ENCODE measurements at regions not wholly inside any gene's neighbourhood (a gene's known extent, or its start where the extent isn't known, plus 50 kb on each side); places are given as distances from the start of the nearest gene placed in this dataset.

GRCh38 chr7:24051651-24052050 lies 232.3 kb upstream of the NPY start (continued):
- no peak for TF ChIP-seq IRF3 (IDR thresholded peaks at IDR 0.05; ENCODE audit: low read depth, low read length)
- no peak for TF ChIP-seq RXRA (IDR thresholded peaks at IDR 0.05; ENCODE audit: borderline replicate concordance, low read depth)
- TF ChIP-seq FOXM1 (IDR thresholded peaks at IDR 0.05; ENCODE audit: low read depth), result no peak
- no peak for TF ChIP-seq GABPA (IDR thresholded peaks at IDR 0.05; ENCODE audit: low read depth)

GRCh38 chr7:24052572-24053260 lies 231.3 kb upstream of the NPY start:
- Histone ChIP-seq H3K4me3 (ENCODE audit: low read depth in 2 of 2, low read length in 1 of 2) (no peak overlapping the region), H2AFZ (ENCODE audit: low read depth) (no peak overlapping the region), H3F3A (replicated peaks; ENCODE audit: insufficient read depth) (peaks cover 6% of the 10 kb centered on the region), H3K27ac (ENCODE audit: low read depth in 2 of 2, low read length in 1 of 2) (no peak overlapping the region), H3K9me2 (no peaks in the 10 kb centered on the region), H3K9me3 (no peaks in the 10 kb centered on the region), H3K4me2 (peak overlapping the region; percentile 56; the same call in 1 of the 2 replicates), H3K79me2 (ENCODE audit: insufficient read depth) (no peaks in the 10 kb centered on the region), H3K36me3 (replicated peaks in 1 of 2; ENCODE audit: control insufficient read depth in 1 of 2, insufficient read depth in 2 of 2, low read length in 1 of 2) (no peaks in the 10 kb centered on the region), H4K20me1 (ENCODE audit: insufficient read depth) (no peaks in the 10 kb centered on the region), H3K27me3 (ENCODE audit: insufficient read depth) (no peaks in the 10 kb centered on the region), H3K9ac (no peak overlapping the region), H3K4me1 (ENCODE audit: control insufficient read depth in 1 of 2, insufficient read depth in 2 of 2, low read depth in 1 of 2, low read length in 1 of 2) (peaks cover 6 to 10% of the 10 kb centered on the region in 2 experiments; a peak in 3 of 4 replicates)
- POLR2A ChIA-PET, result no interaction called here
- 6% methylated on average over 6 of the region's 6 CpGs for WGBS (ENCODE audit: low lambda C conversion rate)
- CTCF ChIA-PET, result no interaction called here
- DNase-seq, result no peak
- no peak for TF ChIP-seq RFX5 (IDR thresholded peaks at IDR 0.05; ENCODE audit: low read length)
- TF ChIP-seq ELF1 (IDR thresholded peaks at IDR 0.05), result 0 out of 2 replicates have a peak, but pooled peaks have one; percentile 14
- peak; percentile 84 for TF ChIP-seq JUND (IDR thresholded peaks at IDR 0.05)
- no peak for TF ChIP-seq NRF1 (IDR thresholded peaks at IDR 0.05; ENCODE audit: low read depth, low read length)
- TF ChIP-seq REST (IDR thresholded peaks at IDR 0.05; ENCODE audit: low read depth, low read length), result no peak
- TF ChIP-seq SIN3A (IDR thresholded peaks at IDR 0.05; ENCODE audit: borderline replicate concordance, low read depth, low read length), result no peak
- TF ChIP-seq YY1 (IDR thresholded peaks at IDR 0.05; ENCODE audit: low read depth), result no peak
- no peak for TF ChIP-seq FOXJ3 (CRISPR knock-in tag; IDR thresholded peaks at IDR 0.05)
- no peak for TF ChIP-seq EZH2phosphoT487 (IDR thresholded peaks at IDR 0.05; ENCODE audit: borderline replicate concordance, low read depth)
- TF ChIP-seq GABPA (IDR thresholded peaks at IDR 0.05; ENCODE audit: low read depth), result no peak
- peak; percentile 34; the same call in 1 of the 2 replicates for TF ChIP-seq NFIC (IDR thresholded peaks at IDR 0.05; ENCODE audit: borderline replicate concordance)
- TF ChIP-seq TAF1 (IDR thresholded peaks at IDR 0.05; ENCODE audit: borderline replicate concordance, low read depth, low read length), result no peak
- peak; percentile 24; the same call in 1 of the 2 replicates for TF ChIP-seq POLR2AphosphoS5 (IDR thresholded peaks at IDR 0.05; ENCODE audit: low read depth, low read length)
- no peak for TF ChIP-seq MAX (IDR thresholded peaks at IDR 0.05; ENCODE audit: low read depth)
- no peak for TF ChIP-seq FOXM1 (IDR thresholded peaks at IDR 0.05; ENCODE audit: low read depth)
- TF ChIP-seq TCF12 (IDR thresholded peaks at IDR 0.05), result peak; percentile 72
- peak in 1 of 2 experiments; percentile 57; a peak in 1 of 4 replicates for TF ChIP-seq EP300 (IDR thresholded peaks at IDR 0.05; ENCODE audit: borderline replicate concordance in 1 of 2, low read depth in 1 of 2, low read length in 1 of 2)
- TF ChIP-seq TEAD4 (IDR thresholded peaks at IDR 0.05; ENCODE audit: borderline replicate concordance, insufficient read depth), result peak; percentile 68; the same call in 1 of the 2 replicates
- no peak for TF ChIP-seq ZBTB33 (IDR thresholded peaks at IDR 0.05; ENCODE audit: borderline replicate concordance, low read depth)
- no peak for TF ChIP-seq MXI1 (IDR thresholded peaks at IDR 0.05; ENCODE audit: low read depth, low read length)
- peak; percentile 86 for TF ChIP-seq FOSL2 (IDR thresholded peaks at IDR 0.05; ENCODE audit: borderline replicate concordance, low read depth)
- TF ChIP-seq RXRA (IDR thresholded peaks at IDR 0.05; ENCODE audit: borderline replicate concordance, low read depth), result no peak

All from SK-N-SH (cell line).